Calu3 (cell line): ENCODE measurements at regions not wholly inside any gene's neighbourhood (a gene's known extent, or its start where the extent isn't known, plus 50 kb on each side); places are given as distances from the start of the nearest gene placed in this dataset.

Experiments
- BruUV-seq: library from RNA; stranded (reverse); fragments of 400-500 nt; replicated peaks from 2 replicates; lab custom pipeline; 2021; lab: Mats Ljungman, UMichigan
- CTCF ChIA-PET: fragments of 300-600 bp; sonication (Branson Sonifier 250); formaldehyde crosslinking; loops from one replicate; lab custom pipeline; 2022; ENCODE audit warnings: antibody characterized with exemption; lab: Charles Lee
- DNase-seq: peaks from one replicate; pipeline ENCODE4 v3.0.0; 2022
- H3K27ac Mint-ChIP-seq: one replicate; pipeline ENCODE4 v1.8.0; 2022; ENCODE audit warnings: mixed read lengths; ENCODE audit not compliant: unreplicated experiment
- H3K27me3 Mint-ChIP-seq: one replicate; pipeline ENCODE4 v1.8.0; 2022; ENCODE audit warnings: mixed read lengths; ENCODE audit not compliant: unreplicated experiment
- H3K36me3 Mint-ChIP-seq: one replicate; pipeline ENCODE4 v1.8.0; 2022; ENCODE audit warnings: mild to moderate bottlenecking, moderate library complexity, mixed read lengths; ENCODE audit not compliant: insufficient read depth, unreplicated experiment
- H3K4me1 Mint-ChIP-seq: one replicate; pipeline ENCODE4 v1.8.0; 2022; ENCODE audit warnings: mild to moderate bottlenecking, low read depth, mixed read lengths; ENCODE audit not compliant: unreplicated experiment
- H3K4me3 Mint-ChIP-seq: one replicate; pipeline ENCODE4 v1.8.0; 2022; ENCODE audit warnings: mild to moderate bottlenecking, low read depth, moderate library complexity, mixed read lengths; ENCODE audit not compliant: unreplicated experiment
- H3K9me3 Mint-ChIP-seq: one replicate; pipeline ENCODE4 v1.8.0; 2022; ENCODE audit warnings: low read depth, mixed read lengths; ENCODE audit not compliant: unreplicated experiment
- CTCF ChIP-seq: fragments of 200-600 bp; IDR thresholded peaks from one replicate; pipeline ENCODE4 v1.8.0; 2022; ENCODE audit warnings: antibody characterized with exemption; ENCODE audit not compliant: unreplicated experiment
- intact Hi-C: fragments of 100-400 bp; cut with micrococcal nuclease; formaldehyde crosslinking; loops from one replicate; pipeline ENCODE4 v1.10.0; 2022; ENCODE audit not compliant: unreplicated experiment

- Mint-ChIP-seq H3K36me3 (no peaks in the 10 kb centered on the region), H3K27ac (no peak overlapping the region), H3K9me3 (no peaks in the 10 kb centered on the region), H3K27me3 (no peaks in the 10 kb centered on the region), H3K4me1 (no peaks in the 10 kb centered on the region), H3K4me3 (no peak overlapping the region)
- no peak for TF ChIP-seq CTCF
- DNase-seq: no peak
- CTCF ChIA-PET: no interaction called here
- no TSS peak for BruUV-seq
- intact Hi-C loops: no loop called here
These were observed 1124.6 kb upstream of the ACO1 start for GRCh38 chr9:31259824-31260223.

GRCh38 chr9:31272456-31273295 is 1111.8 kb upstream of the ACO1 start:
- no peak overlapping the region for H3K4me3 Mint-ChIP-seq
- BruUV-seq: no TSS peak
- H3K9me3 Mint-ChIP-seq: peaks cover 3% of the 10 kb centered on the region

GRCh38 chr9:31275419-31275818 is 1109.0 kb upstream of the ACO1 start:
- Mint-ChIP-seq H3K4me3 (no peak overlapping the region), H3K4me1 (peaks cover 10% of the 10 kb centered on the region), H3K27ac (no peak overlapping the region), H3K27me3 (no peaks in the 10 kb centered on the region), H3K9me3 (peaks cover 3% of the 10 kb centered on the region), H3K36me3 (no peaks in the 10 kb centered on the region)
- intact Hi-C loops: no loop called here
- CTCF ChIA-PET: no interaction called here
- no peak for TF ChIP-seq CTCF
- no peak for DNase-seq
- no TSS peak for BruUV-seq

More at GRCh38 chr9:31272456-31273295, 1111.8 kb upstream of the ACO1 start:
- peak; percentile 44 for DNase-seq
- TF ChIP-seq CTCF: no peak
- Mint-ChIP-seq H3K36me3 (no peaks in the 10 kb centered on the region), H3K27ac (peak overlapping the region; percentile 73), H3K27me3 (no peaks in the 10 kb centered on the region), H3K4me1 (peaks cover 10% of the 10 kb centered on the region)
- CTCF ChIA-PET: no interaction called here
- intact Hi-C loops: no loop called here

- DNase-seq: no peak
- no peaks in the 10 kb centered on the region for H3K36me3 Mint-ChIP-seq
- BruUV-seq: no TSS peak
- H3K27ac Mint-ChIP-seq: no peak overlapping the region
- H3K9me3 Mint-ChIP-seq: no peaks in the 10 kb centered on the region
- intact Hi-C loops: no loop called here
- CTCF ChIA-PET: no interaction called here
- H3K4me1 Mint-ChIP-seq: no peaks in the 10 kb centered on the region
- H3K27me3 Mint-ChIP-seq: no peaks in the 10 kb centered on the region
- no peak for TF ChIP-seq CTCF
- H3K4me3 Mint-ChIP-seq: no peak overlapping the region
These were observed 1093.7 kb upstream of the ACO1 start for GRCh38 chr9:31290731-31291130.
